ENCODE measurements at regions not wholly inside any gene's neighbourhood (a gene's known extent, or its start where the extent isn't known, plus 50 kb on each side); places are given as distances from the start of the nearest gene placed in this dataset.

- no peak for TF ChIP-seq SUZ12 (IDR thresholded peaks at IDR 0.05)
- no peak for TF ChIP-seq ELF4 (IDR thresholded peaks at IDR 0.05)
- no peak for TF ChIP-seq ARNT (IDR thresholded peaks at IDR 0.05)
- no peak for TF ChIP-seq TARDBP (IDR thresholded peaks at IDR 0.05)
- no peak for TF ChIP-seq LEF1 (IDR thresholded peaks at IDR 0.05; ENCODE audit: borderline replicate concordance)
- no peak for DNase-seq (ENCODE audit: extremely low spot score)
- CTCF ChIA-PET: interaction anchor here (0.7 kb wide), 1 partner anchor 198 kb away, joined by 4 read pairs; no protein-coding TSS in a partner anchor
- POLR2A ChIA-PET: no interaction called here
These were observed 478.3 kb upstream of the ZFHX3 start for GRCh38 chr16:73526011-73526804.

DNA sequence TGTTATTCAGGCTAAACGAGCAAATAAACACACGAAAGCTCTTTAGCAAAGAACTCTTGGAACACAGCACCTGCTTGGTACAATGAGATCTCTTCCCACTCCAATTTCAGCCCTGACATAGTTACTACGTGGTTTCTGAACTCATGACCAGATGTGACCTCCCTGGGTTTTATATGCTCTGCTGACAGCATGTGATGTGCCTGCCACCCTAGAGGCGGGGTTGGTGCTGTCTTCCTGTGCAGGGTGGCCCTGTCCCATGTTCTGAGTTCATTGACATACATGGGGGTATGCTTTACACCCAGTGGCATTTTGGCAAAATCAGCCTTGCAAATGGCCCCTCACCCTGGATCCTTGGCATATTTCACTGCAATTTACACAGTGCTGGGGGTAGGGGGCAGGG lies 475.3 kb upstream of the ZFHX3 start:
- TF ChIP-seq ARNT (IDR thresholded peaks at IDR 0.05): no peak
- no peak for TF ChIP-seq FOXA1 (IDR thresholded peaks at IDR 0.05)
- TF ChIP-seq SP1 (IDR thresholded peaks at IDR 0.05): no peak
- TF ChIP-seq SUZ12 (IDR thresholded peaks at IDR 0.05): no peak
- TF ChIP-seq ELF4 (IDR thresholded peaks at IDR 0.05): no peak
- TF ChIP-seq HDGF (IDR thresholded peaks at IDR 0.05; ENCODE audit: borderline replicate concordance): no peak
- TF ChIP-seq FOXK2 (IDR thresholded peaks at IDR 0.05): no peak
- TF ChIP-seq LEF1 (IDR thresholded peaks at IDR 0.05; ENCODE audit: borderline replicate concordance): no peak
- no peak for TF ChIP-seq ZNF384 (IDR thresholded peaks at IDR 0.05)
- TF ChIP-seq TARDBP (IDR thresholded peaks at IDR 0.05): no peak
- no peak for TF ChIP-seq FOXM1 (IDR thresholded peaks at IDR 0.05; ENCODE audit: borderline replicate concordance)
- TF ChIP-seq, protein P1, sequence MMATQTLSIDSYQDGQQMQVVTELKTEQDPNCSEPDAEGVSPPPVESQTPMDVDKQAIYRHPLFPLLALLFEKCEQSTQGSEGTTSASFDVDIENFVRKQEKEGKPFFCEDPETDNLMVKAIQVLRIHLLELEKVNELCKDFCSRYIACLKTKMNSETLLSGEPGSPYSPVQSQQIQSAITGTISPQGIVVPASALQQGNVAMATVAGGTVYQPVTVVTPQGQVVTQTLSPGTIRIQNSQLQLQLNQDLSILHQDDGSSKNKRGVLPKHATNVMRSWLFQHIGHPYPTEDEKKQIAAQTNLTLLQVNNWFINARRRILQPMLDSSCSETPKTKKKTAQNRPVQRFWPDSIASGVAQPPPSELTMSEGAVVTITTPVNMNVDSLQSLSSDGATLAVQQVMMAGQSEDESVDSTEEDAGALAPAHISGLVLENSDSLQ (IDR thresholded peaks at IDR 0.05): no peak
- no peak for TF ChIP-seq L3MBTL2 (conservative IDR thresholded peaks at IDR 0.05)
- no peak for TF ChIP-seq CTBP1 (IDR thresholded peaks at IDR 0.05; ENCODE audit: borderline replicate concordance)
- no peak for TF ChIP-seq BHLHE40 (IDR thresholded peaks at IDR 0.05; ENCODE audit: borderline replicate concordance)
- TF ChIP-seq NFRKB (IDR thresholded peaks at IDR 0.05): no peak
- CTCF ChIA-PET: no interaction called here
- DNase-seq (ENCODE audit: extremely low spot score): no peak
- POLR2A ChIA-PET: no interaction called here

- CTCF ChIA-PET: no interaction called here
- POLR2A ChIA-PET: no interaction called here
- no peak for DNase-seq (ENCODE audit: extremely low spot score)
- TF ChIP-seq HDGF (IDR thresholded peaks at IDR 0.05; ENCODE audit: borderline replicate concordance) (no peak), LEF1 (IDR thresholded peaks at IDR 0.05; ENCODE audit: borderline replicate concordance) (no peak), FOXK2 (IDR thresholded peaks at IDR 0.05) (no peak), SP1 (IDR thresholded peaks at IDR 0.05) (no peak), ELF4 (IDR thresholded peaks at IDR 0.05) (no peak), ARNT (IDR thresholded peaks at IDR 0.05) (no peak), TARDBP (IDR thresholded peaks at IDR 0.05) (no peak), L3MBTL2 (conservative IDR thresholded peaks at IDR 0.05) (no peak)
- TF ChIP-seq, protein P1 (IDR thresholded peaks at IDR 0.05): no peak
These were observed 473.6 kb upstream of the ZFHX3 start for GRCh38 chr16:73521499-73521898.

DNA sequence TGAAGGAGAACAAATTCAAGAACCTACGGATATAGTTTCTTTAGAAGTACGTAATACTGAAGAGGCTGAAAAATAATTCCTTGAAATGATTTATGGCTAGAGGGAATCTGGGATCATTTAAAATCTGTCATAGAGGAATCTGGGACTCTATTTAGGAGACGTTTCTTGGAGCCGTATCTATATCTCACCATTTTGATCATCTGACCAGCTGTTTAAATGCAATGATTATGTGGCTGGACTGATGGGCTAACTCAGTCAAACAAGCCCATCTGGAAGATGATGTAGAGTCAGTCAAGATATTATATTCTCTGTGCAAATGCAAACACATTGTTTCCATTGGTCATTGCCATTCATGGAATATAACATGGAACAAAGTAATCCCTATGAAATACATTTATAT lies 467.7 kb upstream of the ZFHX3 start:
- TF ChIP-seq ZNF384 (IDR thresholded peaks at IDR 0.05) (no peak), NFRKB (IDR thresholded peaks at IDR 0.05) (no peak), BHLHE40 (IDR thresholded peaks at IDR 0.05; ENCODE audit: borderline replicate concordance) (no peak), L3MBTL2 (conservative IDR thresholded peaks at IDR 0.05) (no peak), SUZ12 (IDR thresholded peaks at IDR 0.05) (no peak), TARDBP (IDR thresholded peaks at IDR 0.05) (no peak), HDGF (IDR thresholded peaks at IDR 0.05; ENCODE audit: borderline replicate concordance) (no peak), LEF1 (IDR thresholded peaks at IDR 0.05; ENCODE audit: borderline replicate concordance) (no peak), FOXK2 (IDR thresholded peaks at IDR 0.05) (no peak), ELF4 (IDR thresholded peaks at IDR 0.05) (no peak), FOXM1 (IDR thresholded peaks at IDR 0.05; ENCODE audit: borderline replicate concordance) (no peak)
- DNase-seq (ENCODE audit: extremely low spot score): no peak
- ChIA-PET POLR2A (no interaction called here), CTCF (no interaction called here)

GRCh38 chr16:73510852-73511251 lies 462.9 kb upstream of the ZFHX3 start:
- DNase-seq (ENCODE audit: extremely low spot score): no peak
- ChIA-PET CTCF (no interaction called here), POLR2A (no interaction called here)
- TF ChIP-seq CTBP1 (IDR thresholded peaks at IDR 0.05; ENCODE audit: borderline replicate concordance) (no peak), FOXM1 (IDR thresholded peaks at IDR 0.05; ENCODE audit: borderline replicate concordance) (no peak), SP1 (IDR thresholded peaks at IDR 0.05) (no peak), HDGF (IDR thresholded peaks at IDR 0.05; ENCODE audit: borderline replicate concordance) (no peak), ELF4 (IDR thresholded peaks at IDR 0.05) (no peak), FOXK2 (IDR thresholded peaks at IDR 0.05) (no peak), FOXA1 (IDR thresholded peaks at IDR 0.05) (no peak), ARNT (IDR thresholded peaks at IDR 0.05) (no peak), NFRKB (IDR thresholded peaks at IDR 0.05) (no peak), L3MBTL2 (conservative IDR thresholded peaks at IDR 0.05) (no peak), SUZ12 (IDR thresholded peaks at IDR 0.05) (no peak), ZNF384 (IDR thresholded peaks at IDR 0.05) (no peak), BHLHE40 (IDR thresholded peaks at IDR 0.05; ENCODE audit: borderline replicate concordance) (no peak), LEF1 (IDR thresholded peaks at IDR 0.05; ENCODE audit: borderline replicate concordance) (no peak), TARDBP (IDR thresholded peaks at IDR 0.05) (no peak)
- TF ChIP-seq, protein P1 (IDR thresholded peaks at IDR 0.05): no peak

DNA sequence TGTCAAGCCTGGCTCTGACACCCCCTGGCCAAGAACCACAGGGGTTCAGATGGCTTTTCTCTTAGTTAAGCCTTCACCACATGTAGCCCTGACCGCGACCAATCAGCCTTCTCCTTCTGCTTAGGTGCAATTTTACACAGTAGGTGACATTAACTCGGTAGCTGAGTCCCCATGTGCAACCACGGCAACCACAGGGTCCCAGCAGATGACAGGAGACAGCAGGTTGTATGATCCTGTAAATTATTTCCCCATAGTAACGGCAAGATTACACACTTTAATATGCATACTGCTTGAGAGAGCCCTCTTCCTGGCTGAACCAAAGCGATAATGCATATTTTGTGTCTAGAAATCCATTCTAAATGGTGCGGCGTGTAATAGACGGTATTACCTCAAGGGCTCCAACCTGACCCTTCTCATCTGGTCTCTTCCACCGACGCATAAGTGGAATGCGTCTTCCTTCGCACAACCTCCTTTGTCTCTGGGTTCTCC lies 458.7 kb upstream of the ZFHX3 start:
- TF ChIP-seq SP1 (IDR thresholded peaks at IDR 0.05) (no peak), ZNF384 (IDR thresholded peaks at IDR 0.05) (no peak), ARNT (IDR thresholded peaks at IDR 0.05) (no peak), ELF4 (IDR thresholded peaks at IDR 0.05) (no peak), TARDBP (IDR thresholded peaks at IDR 0.05) (no peak), HDGF (IDR thresholded peaks at IDR 0.05; ENCODE audit: borderline replicate concordance) (no peak), FOXK2 (IDR thresholded peaks at IDR 0.05) (no peak), FOXM1 (IDR thresholded peaks at IDR 0.05; ENCODE audit: borderline replicate concordance) (no peak), BHLHE40 (IDR thresholded peaks at IDR 0.05; ENCODE audit: borderline replicate concordance) (no peak), LEF1 (IDR thresholded peaks at IDR 0.05; ENCODE audit: borderline replicate concordance) (no peak), CTBP1 (IDR thresholded peaks at IDR 0.05; ENCODE audit: borderline replicate concordance) (no peak), NFRKB (IDR thresholded peaks at IDR 0.05) (no peak), FOXA1 (IDR thresholded peaks at IDR 0.05) (no peak), L3MBTL2 (conservative IDR thresholded peaks at IDR 0.05) (no peak), SUZ12 (IDR thresholded peaks at IDR 0.05) (no peak)
- TF ChIP-seq, protein P1 (IDR thresholded peaks at IDR 0.05): no peak
- CTCF ChIA-PET: no interaction called here
- DNase-seq (ENCODE audit: extremely low spot score): no peak
- POLR2A ChIA-PET: no interaction called here

Measured in HEK293T (cell line).